ENCODE measurements at regions not wholly inside any gene's neighbourhood (a gene's known extent, or its start where the extent isn't known, plus 50 kb on each side); places are given as distances from the start of the nearest gene placed in this dataset.
"Not testable (repeated sequence)": the region's sequence is repeated elsewhere in the genome, so short reads cannot be mapped to it uniquely, and the experiment has no call there.

- not testable (repeated sequence) for DNase-seq
Observed at GRCh38 chr10:20652424-20652823, 244.7 kb downstream of the NEBL start.

GRCh38 chr10:20648263-20648874 lies 248.7 kb downstream of the NEBL start:
- no peak for DNase-seq

GRCh38 chr10:20647756-20648155 lies 249.4 kb downstream of the NEBL start:
- DNase-seq = no peak

- no peak for DNase-seq
Observed at GRCh38 chr10:20644421-20644820, 252.7 kb downstream of the NEBL start.

GRCh38 chr10:20641605-20642004 lies 255.5 kb downstream of the NEBL start:
- DNase-seq = no peak

GRCh38 chr10:20635570-20635969 lies 261.5 kb downstream of the NEBL start:
- DNase-seq = no peak

- no peak for DNase-seq
Observed at GRCh38 chr10:20634839-20635238, 262.3 kb downstream of the NEBL start.

- no peak for DNase-seq
Observed at GRCh38 chr10:20633714-20634113, 263.4 kb downstream of the NEBL start.

GRCh38 chr10:20632696-20633095 lies 264.4 kb downstream of the NEBL start:
- DNase-seq = no peak

- no peak for DNase-seq
Observed at GRCh38 chr10:20631229-20631628, 265.9 kb downstream of the NEBL start.

GRCh38 chr10:20630092-20630643 lies 266.9 kb downstream of the NEBL start:
- DNase-seq = peak; percentile 5

- no peak for DNase-seq
Observed at GRCh38 chr10:20627946-20628507, 269.1 kb downstream of the NEBL start.

- no peak for DNase-seq
Observed at GRCh38 chr10:20627087-20627486, 270.0 kb downstream of the NEBL start.

GRCh38 chr10:20625868-20626267 lies 271.2 kb downstream of the NEBL start:
- DNase-seq = no peak

- peak; percentile 30 for DNase-seq
Observed at GRCh38 chr10:20624642-20625041, 272.5 kb downstream of the NEBL start.

- DNase-seq = no peak
Observed at GRCh38 chr10:20623546-20623945, 273.6 kb downstream of the NEBL start.

- peak; percentile 81 for DNase-seq
Observed at GRCh38 chr10:20622531-20623211, 274.4 kb downstream of the NEBL start.

- no peak for DNase-seq
Observed at GRCh38 chr10:20620981-20621380, 276.1 kb downstream of the NEBL start.

GRCh38 chr10:20618011-20618547 lies 279.0 kb downstream of the NEBL start:
- no peak for DNase-seq

GRCh38 chr10:20616918-20617810 lies 279.9 kb downstream of the NEBL start:
- no peak for DNase-seq

- no peak for DNase-seq
Observed at GRCh38 chr10:20616056-20616671, 280.9 kb downstream of the NEBL start.

- DNase-seq = no peak
Observed at GRCh38 chr10:20615395-20615794, 281.7 kb downstream of the NEBL start.
